ENCODE measurements at regions not wholly inside any gene's neighbourhood (a gene's known extent, or its start where the extent isn't known, plus 50 kb on each side); places are given as distances from the start of the nearest gene placed in this dataset.

- TF ChIP-seq CTCF (IDR thresholded peaks at IDR 0.05) (no peak), EP300 (IDR thresholded peaks at IDR 0.05; ENCODE audit: low read depth) (no peak), POLR2AphosphoS5 (IDR thresholded peaks at IDR 0.05) (no peak)
Observed at GRCh38 chr2:224190936-224191270, 151.8 kb upstream of the SERPINE2 start.

Data from transverse colon (tissue), 4 donors.